Dermis blood vessel endothelial cell (primary cell): ENCODE measurements at regions not wholly inside any gene's neighbourhood (a gene's known extent, or its start where the extent isn't known, plus 50 kb on each side); places are given as distances from the start of the nearest gene placed in this dataset.
"Not testable (repeated sequence)": the region's sequence is repeated elsewhere in the genome, so short reads cannot be mapped to it uniquely, and the experiment has no call there.

Experiments
- DNase-seq: peaks from one replicate; pipeline ENCODE4 v3.0.0; 2010

- no peak for DNase-seq
Measured at GRCh38 chr1:194478731-194479130, 1292.3 kb upstream of the B3GALT2 start.

GRCh38 chr1:194477908-194478307, 1291.5 kb upstream of the B3GALT2 start:
- DNase-seq, result no peak

- no peak for DNase-seq
Measured at GRCh38 chr1:194476872-194477271, 1290.5 kb upstream of the B3GALT2 start.

GRCh38 chr1:194476351-194476750, 1289.9 kb upstream of the B3GALT2 start:
- no peak for DNase-seq

GRCh38 chr1:194474701-194475100, 1288.3 kb upstream of the B3GALT2 start:
- DNase-seq, result no peak

DNA sequence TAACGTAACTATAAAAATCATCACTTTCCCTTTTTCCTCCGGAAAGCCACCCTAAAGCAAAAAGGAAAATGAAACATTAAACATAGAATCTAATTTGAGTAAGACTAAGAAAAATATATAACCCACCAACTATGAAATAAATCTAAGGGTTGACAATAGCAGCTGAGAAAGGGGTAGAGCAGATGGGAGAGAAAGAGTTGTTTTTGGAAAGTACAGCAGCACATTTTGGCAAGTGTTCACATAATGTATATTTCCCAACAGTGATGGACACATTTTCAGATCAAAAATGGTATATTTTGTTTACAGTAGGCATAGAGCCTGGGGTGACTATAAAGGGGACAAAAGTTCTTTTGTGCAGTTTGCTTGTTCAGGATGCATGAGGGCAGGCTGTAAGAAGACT, 1287.4 kb upstream of the B3GALT2 start:
- DNase-seq, result no peak

DNA sequence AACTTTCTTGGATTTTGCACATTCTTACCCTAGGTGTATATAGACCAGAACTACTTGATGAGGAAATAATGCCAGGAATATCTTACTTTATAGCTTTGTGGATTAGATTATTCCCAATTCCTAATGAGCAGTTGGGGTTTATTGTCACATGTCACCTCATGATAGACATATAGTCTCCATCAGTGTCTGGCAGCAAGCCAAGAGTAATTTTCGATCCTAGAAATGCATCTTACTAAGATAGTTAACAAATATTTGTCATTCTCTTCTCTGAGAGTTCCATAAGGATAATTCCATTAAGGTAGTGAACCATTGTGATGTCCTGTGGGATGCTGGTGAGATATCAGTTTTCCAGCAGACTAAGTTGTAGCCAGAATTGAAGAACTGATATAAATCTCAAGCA, 1282.9 kb upstream of the B3GALT2 start:
- no peak for DNase-seq

- no peak for DNase-seq
Measured at GRCh38 chr1:194466706-194467105, 1280.3 kb upstream of the B3GALT2 start.

DNA sequence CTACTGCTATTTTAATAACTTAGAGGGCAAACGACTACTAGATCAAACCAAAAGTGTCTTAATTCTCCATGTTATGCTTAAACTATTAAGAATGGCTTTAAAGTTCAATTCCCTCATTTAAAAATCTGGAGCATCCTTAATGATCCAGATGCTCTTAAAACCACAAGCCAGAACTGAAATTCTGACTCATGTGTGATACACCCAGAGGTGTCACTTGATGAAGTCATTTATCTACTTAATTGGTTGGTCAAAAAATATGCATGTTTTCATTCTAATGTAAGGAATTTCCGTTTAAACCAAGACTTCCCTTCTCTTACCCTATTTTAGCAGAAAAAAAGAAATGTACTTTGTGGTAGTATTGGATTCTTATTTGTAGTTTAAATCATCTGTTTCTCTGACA, 1261.2 kb upstream of the B3GALT2 start:
- no peak for DNase-seq

GRCh38 chr1:194445244-194445643, 1258.8 kb upstream of the B3GALT2 start:
- no peak for DNase-seq

DNA sequence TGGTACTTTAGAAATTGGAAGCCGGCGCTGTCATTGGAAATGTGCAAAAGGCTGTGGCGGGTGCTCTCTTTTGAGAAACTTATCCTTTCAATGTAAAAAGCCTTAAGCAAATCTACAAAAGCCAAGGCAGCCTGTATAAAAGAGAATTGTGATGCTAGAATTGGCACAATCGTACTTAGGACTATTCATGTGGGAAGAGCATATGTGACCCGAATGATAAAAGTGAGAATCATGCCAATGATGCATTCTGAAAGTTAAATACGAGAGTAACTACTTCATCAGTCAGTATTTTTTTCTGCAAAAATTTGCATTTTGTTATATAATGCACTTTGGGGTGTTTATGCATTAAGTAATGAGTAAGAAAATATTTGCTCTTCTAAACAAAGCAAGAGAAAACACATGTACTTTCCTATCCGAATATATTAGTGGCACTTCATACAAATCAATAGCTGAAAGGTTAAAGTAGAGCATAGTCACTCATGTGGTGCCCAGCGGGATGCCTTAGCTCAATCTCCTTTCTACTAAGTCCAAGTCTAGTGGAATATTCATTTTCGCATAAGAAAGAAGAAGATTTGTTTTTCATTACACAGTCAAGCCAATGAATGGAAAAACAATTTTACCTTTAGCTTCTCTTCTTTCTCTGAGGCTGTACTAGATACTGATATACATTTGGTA, 1256.6 kb upstream of the B3GALT2 start:
- DNase-seq, result no peak

DNA sequence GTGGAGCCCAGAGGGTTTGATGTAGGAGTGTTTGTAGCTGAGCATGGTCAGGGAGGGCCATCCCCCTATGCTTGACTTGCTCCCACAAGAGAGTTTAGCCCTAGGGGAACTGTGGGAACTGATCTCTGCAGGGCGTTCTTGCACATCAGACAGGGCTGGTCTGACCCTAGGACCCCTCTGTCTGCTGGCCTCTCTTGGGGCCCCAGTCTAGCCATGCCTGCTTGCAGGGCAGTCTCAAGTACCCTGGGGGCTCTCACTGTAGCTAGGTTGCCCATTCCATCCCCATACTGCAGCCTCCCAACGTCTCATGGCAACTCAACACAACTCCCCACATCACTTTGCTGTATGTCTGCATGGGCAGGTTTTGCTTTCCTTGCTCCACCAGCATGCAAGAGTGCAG, 1250.7 kb upstream of the B3GALT2 start:
- no peak for DNase-seq

- no peak for DNase-seq
Measured at GRCh38 chr1:194431121-194431520, 1244.7 kb upstream of the B3GALT2 start.

DNA sequence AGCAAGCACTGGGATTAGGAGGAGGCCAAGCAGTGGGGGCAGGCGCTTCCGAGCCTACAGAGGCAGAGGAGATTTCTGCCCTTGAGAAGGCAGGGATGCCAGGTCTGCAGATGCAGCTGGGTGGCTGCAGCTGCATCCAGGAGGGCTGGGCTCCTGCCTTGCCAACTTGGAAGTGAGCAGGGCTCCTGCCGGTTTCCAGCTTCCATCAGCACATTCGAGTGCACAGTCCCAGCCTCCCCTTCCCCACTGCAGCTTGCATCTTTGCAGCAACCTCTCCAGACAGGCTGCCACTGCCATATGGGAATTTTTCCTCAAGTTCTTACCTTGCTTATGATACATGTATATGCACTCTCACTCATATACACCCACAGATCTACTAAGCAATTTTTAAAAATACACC, 1234.3 kb upstream of the B3GALT2 start:
- no peak for DNase-seq

GRCh38 chr1:194419721-194420120, 1233.3 kb upstream of the B3GALT2 start:
- DNase-seq, result no peak

DNA sequence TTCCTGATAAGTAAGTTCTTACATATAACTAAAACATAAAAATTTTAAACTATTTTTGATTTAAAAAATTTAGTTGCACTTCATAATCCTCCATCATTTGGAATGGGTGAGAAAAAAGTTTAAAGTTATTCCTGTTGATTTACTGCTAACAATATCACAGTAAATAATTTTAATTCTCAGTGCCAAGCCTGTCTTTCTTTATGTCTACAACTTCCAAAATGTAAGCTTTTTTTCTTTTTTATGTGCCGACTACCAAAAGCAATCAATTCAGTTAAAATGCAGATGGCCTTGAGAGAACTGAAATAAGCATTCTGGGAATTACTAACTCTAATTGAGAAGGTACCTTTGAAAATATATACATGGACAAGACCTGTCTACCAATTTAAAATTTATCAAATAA, 1224.3 kb upstream of the B3GALT2 start:
- DNase-seq, result no peak

DNA sequence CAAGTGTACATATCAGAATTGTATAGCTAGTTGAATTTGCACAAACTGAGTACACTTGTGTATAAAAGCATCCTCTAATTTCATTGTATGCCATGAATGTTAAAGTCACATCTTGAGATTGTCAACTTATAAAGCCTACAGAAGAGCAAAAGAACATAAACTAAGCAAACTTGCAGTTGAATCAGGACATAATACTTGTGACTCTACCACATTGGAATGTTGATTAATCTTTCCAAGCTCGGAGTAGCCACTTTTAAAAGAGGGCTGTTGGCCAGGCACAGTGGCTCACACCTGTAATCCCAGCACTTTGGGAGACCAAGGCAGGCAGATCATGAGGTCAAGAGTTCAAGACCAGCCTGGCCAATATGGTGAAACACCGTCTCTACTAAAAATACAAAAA, 1220.8 kb upstream of the B3GALT2 start:
- not testable (repeated sequence) for DNase-seq

GRCh38 chr1:194394676-194395075, 1208.3 kb upstream of the B3GALT2 start:
- no peak for DNase-seq

DNA sequence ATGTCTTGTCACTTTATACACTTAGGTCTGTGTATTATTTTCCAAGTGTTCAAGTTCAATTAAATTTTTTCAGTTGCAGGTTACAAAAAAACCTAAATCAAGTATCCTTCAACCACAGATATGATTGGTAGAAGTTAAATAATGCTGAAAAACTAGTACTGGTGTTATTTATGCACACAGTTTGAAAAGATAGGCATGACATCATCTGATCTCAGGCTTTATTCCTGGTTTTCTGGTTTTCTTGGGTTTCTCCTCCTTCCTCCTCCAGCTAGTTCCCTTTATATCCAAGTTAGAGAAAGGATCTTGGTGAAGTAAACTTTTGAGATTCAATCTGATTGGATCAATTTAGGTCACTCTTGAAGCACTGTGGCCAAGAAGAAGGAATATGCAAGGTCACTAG, 1201.1 kb upstream of the B3GALT2 start:
- DNase-seq, result no peak

DNA sequence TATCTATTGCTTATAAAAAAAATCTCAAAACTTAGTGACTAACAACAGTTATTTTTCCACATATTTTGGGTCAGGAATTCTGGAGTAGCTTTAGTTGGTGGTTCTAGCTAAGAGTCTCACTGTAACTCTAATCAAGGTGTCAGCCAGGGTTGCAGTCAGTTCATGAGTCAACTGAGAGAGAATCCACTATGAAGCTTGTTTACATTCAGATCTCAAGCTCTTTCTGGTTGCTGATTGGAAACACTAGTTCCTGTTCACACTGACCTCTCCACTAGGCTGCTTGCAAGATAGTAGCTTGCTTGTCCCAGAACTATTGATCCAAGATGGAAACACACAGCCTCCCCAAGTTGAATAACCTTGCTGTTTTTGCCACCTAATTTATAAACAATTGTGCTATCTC, 1192.1 kb upstream of the B3GALT2 start:
- no peak for DNase-seq

- no peak for DNase-seq
Measured at GRCh38 chr1:194374649-194375048, 1188.2 kb upstream of the B3GALT2 start.

GRCh38 chr1:194372266-194372665, 1185.9 kb upstream of the B3GALT2 start:
- no peak for DNase-seq

GRCh38 chr1:194369622-194370021, 1183.2 kb upstream of the B3GALT2 start:
- peak; percentile 0 for DNase-seq

- no peak for DNase-seq
Measured at GRCh38 chr1:194369060-194369459, 1182.6 kb upstream of the B3GALT2 start.

GRCh38 chr1:194367121-194367520, 1180.7 kb upstream of the B3GALT2 start:
- DNase-seq, result no peak
